GM12878 (cell line): ENCODE measurements at regions not wholly inside any gene's neighbourhood (a gene's known extent, or its start where the extent isn't known, plus 50 kb on each side); places are given as distances from the start of the nearest gene placed in this dataset.

Experiments
- ATAC-seq: fragments of 200-7000 bp; cut with Tn5 transposase; 3 replicates; pipeline ENCODE4 v1.9.1; 2020; ENCODE audit warnings: mild to moderate bottlenecking, moderate library complexity
- BruUV-seq: library from RNA; stranded (reverse); fragments of 400-500 nt; replicated peaks from 2 replicates; lab custom pipeline; 2021; lab: Mats Ljungman, UMichigan
- CTCF ChIA-PET: fragments of 300-600 bp; sonication (Branson Sonifier 250); formaldehyde crosslinking; extraction: SDS; loops from one replicate; lab custom pipeline; 2021; ENCODE audit warnings: inconsistent platforms; lab: Yijun Ruan, JAX
- POLR2A ChIA-PET: fragments of 350-600 bp; formaldehyde crosslinking; extraction: SDS; loops from one replicate; lab custom pipeline; 2021; ENCODE audit warnings: inconsistent platforms; lab: Charles Lee
- RAD21 ChIA-PET: fragments of 300-600 bp; sonication (Branson Sonifier 250); formaldehyde crosslinking; loops from one replicate; lab custom pipeline; 2023; ENCODE audit warnings: antibody characterized with exemption; ENCODE audit not compliant: unreplicated experiment; lab: Charles Lee
- SMC1A ChIA-PET: fragments of 300-600 bp; sonication (Branson Sonifier 250); formaldehyde crosslinking; loops from one replicate; lab custom pipeline; 2023; ENCODE audit not compliant: unreplicated experiment, uncharacterized antibody; lab: Charles Lee
- DNase-seq: peaks from one replicate; pipeline ENCODE4 v3.0.0-alpha.2; 2011; ENCODE audit warnings: low read depth, low spot score
- FAIRE-seq: peaks from 3 replicates; lab custom pipeline; 2011; peaks lifted over from hg19 to GRCh38; lab: Jason Lieb, UNC
- H2AFZ ChIP-seq: 2 replicates; pipeline ENCODE4 v1.6.0; 2011; ENCODE audit warnings: low read depth, low read length, control low read depth; ENCODE audit not compliant: control insufficient read depth
- H3K27ac ChIP-seq: 2 replicates; pipeline ENCODE4 v1.5.1; 2011; ENCODE audit warnings: control low read depth; ENCODE audit not compliant: control insufficient read depth, insufficient read depth
- H3K27me3 ChIP-seq, 2 experiments: replicated peaks in 1 of 2; 2 replicates each; pipeline versions ENCODE4 v1.6.0 to v1.6.1; 2011; ENCODE audit warnings: low read length in 1 of 2; ENCODE audit not compliant: control insufficient read depth in 2 of 2, insufficient read depth in 2 of 2
- H3K36me3 ChIP-seq, 2 experiments: 2 replicates each; pipeline ENCODE4 v1.5.1; 2011; ENCODE audit warnings: low read length in 1 of 2; ENCODE audit not compliant: control insufficient read depth in 2 of 2, insufficient read depth in 2 of 2
- H3K4me1 ChIP-seq: 2 replicates; pipeline ENCODE4 v1.6.1; 2011; ENCODE audit warnings: mild to moderate bottlenecking, low read length, moderate library complexity, mixed read lengths; ENCODE audit not compliant: control insufficient read depth, insufficient read depth
- H3K4me2 ChIP-seq: 2 replicates; pipeline ENCODE4 v1.6.0; 2011; ENCODE audit warnings: control low read depth; ENCODE audit not compliant: control insufficient read depth, insufficient read depth
- H3K4me3 ChIP-seq: fragments of 200-600 bp; sonication (generic); 2 replicates; pipeline ENCODE4 v1.5.1; 2016
- H3K79me2 ChIP-seq: 2 replicates; pipeline ENCODE4 v1.6.0; 2011; ENCODE audit warnings: low read length; ENCODE audit not compliant: control insufficient read depth, insufficient read depth
- H3K9ac ChIP-seq: 2 replicates; pipeline ENCODE4 v1.8.0; 2011; ENCODE audit warnings: low read length, control low read depth, mixed read lengths; ENCODE audit not compliant: control insufficient read depth, insufficient read depth
- H3K9me3 ChIP-seq: replicated peaks from 3 replicates; pipeline ENCODE4 v1.5.1; 2011; ENCODE audit warnings: mild to moderate bottlenecking, low read length; ENCODE audit not compliant: control insufficient read depth, insufficient read depth
- H4K20me1 ChIP-seq: 2 replicates; pipeline ENCODE4 v1.6.0; 2011; ENCODE audit not compliant: control insufficient read depth, insufficient read depth
- ASH2L ChIP-seq: fragments of 300-600, 200-600 bp; sonication (generic); IDR thresholded peaks from 2 replicates; pipeline ENCODE4 v1.6.1; 2017; ENCODE audit warnings: low read depth, mild to moderate bottlenecking, borderline replicate concordance
- BACH1 ChIP-seq: fragments of 450-650 bp; IDR thresholded peaks from 2 replicates; pipeline ENCODE4 v1.6.1; 2017; ENCODE audit warnings: mild to moderate bottlenecking, borderline replicate concordance
- BCL11A ChIP-seq: IDR thresholded peaks from 2 replicates; pipeline ENCODE4 v1.6.1; 2011; ENCODE audit warnings: low read depth, low read length
- BRCA1 ChIP-seq: IDR thresholded peaks from 2 replicates; pipeline ENCODE4 v1.6.1; 2011; ENCODE audit warnings: low read depth, low read length, improper control_type of control experiment
- CHD2 ChIP-seq: IDR thresholded peaks from 2 replicates; pipeline ENCODE4 v1.6.1; 2011; ENCODE audit warnings: low read depth, low read length, improper control_type of control experiment, borderline replicate concordance
- EZH2 ChIP-seq: IDR thresholded peaks from 2 replicates; pipeline ENCODE4 v1.6.1; 2012; ENCODE audit warnings: low read depth, mild to moderate bottlenecking, control low read depth, inconsistent platforms, low read length, borderline replicate concordance; ENCODE audit not compliant: control insufficient read depth
- FOS ChIP-seq: IDR thresholded peaks from 3 replicates; pipeline ENCODE4 v1.6.1; 2011; ENCODE audit warnings: borderline replicate concordance; ENCODE audit not compliant: insufficient read length; ENCODE audit errors: extremely low read depth
- FOXM1 ChIP-seq: IDR thresholded peaks from 2 replicates; pipeline ENCODE4 v1.6.1; 2012; ENCODE audit warnings: low read depth, mild to moderate bottlenecking, inconsistent platforms, low read length, moderate library complexity
- HDGF ChIP-seq: fragments of 450-650 bp; IDR thresholded peaks from 2 replicates; pipeline ENCODE4 v1.6.1; 2016; ENCODE audit warnings: antibody characterized with exemption
- IRF5 ChIP-seq: fragments of 450-650 bp; IDR thresholded peaks from 2 replicates; pipeline ENCODE4 v1.6.1; 2017; ENCODE audit warnings: borderline replicate concordance
- JUND ChIP-seq: IDR thresholded peaks from 2 replicates; pipeline ENCODE4 v1.6.1; 2012; ENCODE audit warnings: low read depth, mild to moderate bottlenecking, low read length, improper control_type of control experiment, moderate library complexity
- KAT2A ChIP-seq: conservative IDR thresholded peaks from 2 replicates; pipeline ENCODE4 v1.6.1; 2011; ENCODE audit warnings: low read depth, low read length; ENCODE audit not compliant: control insufficient read depth
- MEF2A ChIP-seq: IDR thresholded peaks from 2 replicates; pipeline ENCODE4 v1.6.1; 2011; ENCODE audit warnings: low read depth, mild to moderate bottlenecking, low read length, moderate library complexity; ENCODE audit not compliant: insufficient read depth
- NFYA ChIP-seq: IDR thresholded peaks from 2 replicates; pipeline ENCODE4 v1.6.1; 2011; ENCODE audit warnings: low read depth, mild to moderate bottlenecking, low read length, improper control_type of control experiment, borderline replicate concordance
- TBL1XR1 ChIP-seq: IDR thresholded peaks from 2 replicates; pipeline ENCODE4 v1.6.1; 2012; ENCODE audit warnings: low read depth, low read length, improper control_type of control experiment
- ZNF24 ChIP-seq: fragments of 450-650 bp; IDR thresholded peaks from 2 replicates; pipeline ENCODE4 v1.6.1; 2017; ENCODE audit warnings: antibody characterized with exemption, mild to moderate bottlenecking
- WGBS: methylation state at CpG from one replicate; pipeline ENCODE4 v1.1.6; 2016; ENCODE audit warnings: low lambda C conversion rate; ENCODE audit not compliant: insufficient replicate concordance, insufficient coverage; ENCODE audit errors: missing lambda C conversion rate; 5-methylcytosine and 5-hydroxymethylcytosine counted together
- in situ Hi-C: fragments of 300-500 bp; cut with MboI; formaldehyde crosslinking; loops from 9 replicates; pipeline ENCODE4 v1.14.3; 2018; ENCODE audit warnings: mixed read lengths
- intact Hi-C: fragments of 100-400 bp; cut with micrococcal nuclease; formaldehyde crosslinking; loops from one replicate; pipeline ENCODE4 v1.14.2; 2022; ENCODE audit not compliant: unreplicated experiment
- TF ChIP-seq, protein P1 (sequence below): fragments of 450-650 bp; conservative IDR thresholded peaks from 2 replicates; pipeline ENCODE4 v1.6.1; 2017; ENCODE audit warnings: mild to moderate bottlenecking, moderate library complexity

DNA sequence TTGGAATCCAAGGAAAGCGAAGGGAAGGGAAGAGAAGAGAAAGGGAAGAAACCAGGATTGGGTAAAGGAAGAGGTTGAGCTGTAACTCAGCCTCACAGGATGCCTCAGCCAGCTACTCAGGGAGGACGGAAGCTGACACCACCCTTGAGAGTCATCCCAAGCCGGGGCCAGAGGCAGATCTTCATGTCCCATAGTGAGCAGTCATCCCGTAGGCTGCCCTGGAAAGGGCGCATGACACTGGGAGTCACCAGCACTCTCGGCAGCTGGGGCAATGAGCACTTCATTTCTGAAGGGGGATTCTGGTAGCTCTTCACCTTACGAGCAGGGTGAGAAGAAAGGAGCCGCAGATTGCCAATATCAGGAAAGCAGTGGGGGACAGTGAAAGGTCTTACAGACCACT lies 60.1 kb upstream of the PCSK6 start:
- ChIA-PET RAD21 (no interaction called here), POLR2A (no interaction called here), SMC1A (no interaction called here), CTCF (interaction anchor here (0.9 to 1.1 kb wide), 2 partner anchors 91 to 261 kb away, joined by 3 read pairs; no protein-coding TSS in a partner anchor)
- H3K27me3 ChIP-seq, result 0 out of 4 replicates have a peak, but pooled peaks cover 0 to 1% of the 10 kb centered on the region in 2 experiments
- FAIRE-seq (no peak), ATAC-seq (no peak), DNase-seq (no peak)
- no peak overlapping the region for H3K4me3 ChIP-seq
- H3K9me3 ChIP-seq, result no peaks in the 10 kb centered on the region
- 32% methylated on average over 8 of the region's 8 CpGs for WGBS
- intact Hi-C loops (no loop called here), in situ Hi-C loops (no loop called here)
- H2AFZ ChIP-seq, result no peak overlapping the region
- TF ChIP-seq FOXM1 (no peak), HDGF (no peak), BRCA1 (no peak), BACH1 (no peak), MEF2A (no peak)
- TF ChIP-seq, protein P1, sequence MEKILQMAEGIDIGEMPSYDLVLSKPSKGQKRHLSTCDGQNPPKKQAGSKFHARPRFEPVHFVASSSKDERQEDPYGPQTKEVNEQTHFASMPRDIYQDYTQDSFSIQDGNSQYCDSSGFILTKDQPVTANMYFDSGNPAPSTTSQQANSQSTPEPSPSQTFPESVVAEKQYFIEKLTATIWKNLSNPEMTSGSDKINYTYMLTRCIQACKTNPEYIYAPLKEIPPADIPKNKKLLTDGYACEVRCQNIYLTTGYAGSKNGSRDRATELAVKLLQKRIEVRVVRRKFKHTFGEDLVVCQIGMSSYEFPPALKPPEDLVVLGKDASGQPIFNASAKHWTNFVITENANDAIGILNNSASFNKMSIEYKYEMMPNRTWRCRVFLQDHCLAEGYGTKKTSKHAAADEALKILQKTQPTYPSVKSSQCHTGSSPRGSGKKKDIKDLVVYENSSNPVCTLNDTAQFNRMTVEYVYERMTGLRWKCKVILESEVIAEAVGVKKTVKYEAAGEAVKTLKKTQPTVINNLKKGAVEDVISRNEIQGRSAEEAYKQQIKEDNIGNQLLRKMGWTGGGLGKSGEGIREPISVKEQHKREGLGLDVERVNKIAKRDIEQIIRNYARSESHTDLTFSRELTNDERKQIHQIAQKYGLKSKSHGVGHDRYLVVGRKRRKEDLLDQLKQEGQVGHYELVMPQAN, result no peak
- H3K4me2 ChIP-seq, result no peak overlapping the region
- H3K9ac ChIP-seq, result no peak overlapping the region
- no TSS peak for BruUV-seq
- no peaks in the 10 kb centered on the region for H3K36me3 ChIP-seq
- H3K4me1 ChIP-seq, result no peaks in the 10 kb centered on the region
- no peaks in the 10 kb centered on the region for H3K79me2 ChIP-seq
- H4K20me1 ChIP-seq, result no peaks in the 10 kb centered on the region
- no peak overlapping the region for H3K27ac ChIP-seq

DNA sequence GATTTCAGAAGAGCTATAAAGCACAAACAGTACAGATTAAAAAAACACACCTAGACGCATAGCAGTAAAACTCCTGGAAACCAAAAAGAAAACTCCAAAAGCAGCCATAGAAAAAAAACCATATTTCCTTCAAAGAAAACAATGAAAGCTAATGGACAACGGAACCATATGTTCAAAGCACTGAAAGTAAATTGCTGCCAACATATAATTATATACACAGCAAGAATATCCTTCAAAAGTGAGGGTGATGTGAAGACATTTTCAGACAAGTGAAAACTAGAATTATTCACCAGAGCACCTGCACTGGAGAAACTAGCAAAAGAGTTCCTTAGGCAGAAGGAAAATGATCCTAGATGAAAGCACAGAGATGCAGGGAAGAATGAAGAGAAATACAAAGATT lies 58.2 kb upstream of the PCSK6 start:
- Histone ChIP-seq H3K36me3 (no peaks in the 10 kb centered on the region), H3K79me2 (no peaks in the 10 kb centered on the region), H3K4me1 (no peaks in the 10 kb centered on the region), H3K27ac (no peak overlapping the region), H3K9me3 (no peaks in the 10 kb centered on the region), H4K20me1 (no peaks in the 10 kb centered on the region), H3K4me3 (no peak overlapping the region), H3K27me3 (0 out of 4 replicates have a peak, but pooled peaks cover 0 to 1% of the 10 kb centered on the region in 2 experiments), H2AFZ (no peak overlapping the region), H3K4me2 (no peak overlapping the region), H3K9ac (no peak overlapping the region)
- ChIA-PET RAD21 (no interaction called here), POLR2A (no interaction called here), SMC1A (no interaction called here), CTCF (no interaction called here)
- ATAC-seq, result no peak
- intact Hi-C loops, result no loop called here
- in situ Hi-C loops, result no loop called here
- no peak for DNase-seq
- 55% methylated on average over 2 of the region's 2 CpGs for WGBS
- no TSS peak for BruUV-seq
- no peak for FAIRE-seq
- no peak for TF ChIP-seq IRF5
- no peak for TF ChIP-seq TBL1XR1
- TF ChIP-seq ZNF24, result no peak
- TF ChIP-seq KAT2A, result no peak
- no peak for TF ChIP-seq BCL11A
- no peak for TF ChIP-seq EZH2
- no peak for TF ChIP-seq NFYA
- no peak for TF ChIP-seq FOS
- TF ChIP-seq ASH2L, result no peak
- TF ChIP-seq JUND, result no peak
- no peak for TF ChIP-seq CHD2
